ENCODE measurements at regions not wholly inside any gene's neighbourhood (a gene's known extent, or its start where the extent isn't known, plus 50 kb on each side); places are given as distances from the start of the nearest gene placed in this dataset.

- no peak for DNase-seq (ENCODE audit: low read depth)
- TF ChIP-seq, protein P1, sequence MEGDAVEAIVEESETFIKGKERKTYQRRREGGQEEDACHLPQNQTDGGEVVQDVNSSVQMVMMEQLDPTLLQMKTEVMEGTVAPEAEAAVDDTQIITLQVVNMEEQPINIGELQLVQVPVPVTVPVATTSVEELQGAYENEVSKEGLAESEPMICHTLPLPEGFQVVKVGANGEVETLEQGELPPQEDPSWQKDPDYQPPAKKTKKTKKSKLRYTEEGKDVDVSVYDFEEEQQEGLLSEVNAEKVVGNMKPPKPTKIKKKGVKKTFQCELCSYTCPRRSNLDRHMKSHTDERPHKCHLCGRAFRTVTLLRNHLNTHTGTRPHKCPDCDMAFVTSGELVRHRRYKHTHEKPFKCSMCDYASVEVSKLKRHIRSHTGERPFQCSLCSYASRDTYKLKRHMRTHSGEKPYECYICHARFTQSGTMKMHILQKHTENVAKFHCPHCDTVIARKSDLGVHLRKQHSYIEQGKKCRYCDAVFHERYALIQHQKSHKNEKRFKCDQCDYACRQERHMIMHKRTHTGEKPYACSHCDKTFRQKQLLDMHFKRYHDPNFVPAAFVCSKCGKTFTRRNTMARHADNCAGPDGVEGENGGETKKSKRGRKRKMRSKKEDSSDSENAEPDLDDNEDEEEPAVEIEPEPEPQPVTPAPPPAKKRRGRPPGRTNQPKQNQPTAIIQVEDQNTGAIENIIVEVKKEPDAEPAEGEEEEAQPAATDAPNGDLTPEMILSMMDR (IDR thresholded peaks at IDR 0.05; ENCODE audit: insufficient read depth, low read depth, low read length): no peak
Measured at GRCh38 chr2:164242409-164242808, 378.9 kb downstream of the GRB14 start.

GRCh38 chr2:164234074-164234473 is 387.2 kb downstream of the GRB14 start:
- no peak for DNase-seq (ENCODE audit: low read depth)
- H3K4me3 ChIP-seq (ENCODE audit: low read depth, low read length): no peak overlapping the region
- TF ChIP-seq, protein P1 (IDR thresholded peaks at IDR 0.05; ENCODE audit: insufficient read depth, low read depth, low read length): no peak

More at GRCh38 chr2:164242409-164242808, 378.9 kb downstream of the GRB14 start:
- no peak overlapping the region for H3K4me3 ChIP-seq (ENCODE audit: low read depth, low read length)

DNA sequence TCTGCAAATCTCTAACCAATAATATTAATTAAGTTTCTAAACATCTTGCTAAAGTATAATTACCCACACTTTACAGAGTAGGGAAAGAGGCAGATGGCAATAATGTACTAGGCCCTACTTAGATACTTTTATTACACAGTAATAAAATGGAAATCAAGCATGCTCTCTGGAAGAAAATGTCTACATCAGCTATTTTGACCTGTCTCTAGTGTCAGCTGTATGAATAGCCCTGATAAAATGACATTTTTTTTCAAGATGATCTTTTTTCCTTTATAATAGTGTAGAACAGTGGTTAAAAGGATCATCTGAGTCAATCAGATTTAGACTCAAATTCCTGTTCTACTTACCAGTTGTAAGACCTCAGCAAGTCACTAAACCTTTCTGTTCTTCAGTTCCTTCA is 397.3 kb downstream of the GRB14 start:
- no peak overlapping the region for H3K4me3 ChIP-seq (ENCODE audit: low read depth, low read length)
- TF ChIP-seq, protein P1 (IDR thresholded peaks at IDR 0.05; ENCODE audit: insufficient read depth, low read depth, low read length): no peak
- no peak for DNase-seq (ENCODE audit: low read depth)

GRCh38 chr2:164221473-164221872 is 399.8 kb downstream of the GRB14 start:
- no peak for DNase-seq (ENCODE audit: low read depth)
- H3K4me3 ChIP-seq (ENCODE audit: low read depth, low read length): no peak overlapping the region
- TF ChIP-seq, protein P1 (IDR thresholded peaks at IDR 0.05; ENCODE audit: insufficient read depth, low read depth, low read length): no peak

DNA sequence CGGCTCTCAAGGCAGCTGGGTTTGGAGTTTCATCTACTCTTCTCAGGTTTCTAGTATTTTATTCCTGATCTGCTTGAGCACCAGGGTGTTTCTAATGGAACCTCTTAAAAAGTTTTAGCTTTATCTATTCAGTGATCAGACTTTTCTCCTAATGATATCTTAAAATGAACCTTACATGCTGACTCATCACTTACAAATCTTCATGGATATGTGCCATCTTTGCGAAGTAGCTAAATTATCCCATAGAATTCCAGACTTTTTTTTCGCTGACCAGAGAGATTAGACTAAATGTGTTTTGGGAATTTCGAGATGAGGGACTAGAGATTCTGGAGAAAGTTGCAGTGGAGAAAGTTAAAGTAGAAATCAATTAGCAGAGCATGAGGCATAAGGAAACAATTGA is 401.0 kb downstream of the GRB14 start:
- no peak for DNase-seq (ENCODE audit: low read depth)
- TF ChIP-seq, protein P1 (IDR thresholded peaks at IDR 0.05; ENCODE audit: insufficient read depth, low read depth, low read length): no peak

GRCh38 chr2:164213916-164214315 is 407.4 kb downstream of the GRB14 start:
- TF ChIP-seq, protein P1 (IDR thresholded peaks at IDR 0.05; ENCODE audit: insufficient read depth, low read depth, low read length): no peak

More for the DNA sequence above, 401.0 kb downstream of the GRB14 start:
- H3K4me3 ChIP-seq (ENCODE audit: low read depth, low read length): no peak overlapping the region

DNA sequence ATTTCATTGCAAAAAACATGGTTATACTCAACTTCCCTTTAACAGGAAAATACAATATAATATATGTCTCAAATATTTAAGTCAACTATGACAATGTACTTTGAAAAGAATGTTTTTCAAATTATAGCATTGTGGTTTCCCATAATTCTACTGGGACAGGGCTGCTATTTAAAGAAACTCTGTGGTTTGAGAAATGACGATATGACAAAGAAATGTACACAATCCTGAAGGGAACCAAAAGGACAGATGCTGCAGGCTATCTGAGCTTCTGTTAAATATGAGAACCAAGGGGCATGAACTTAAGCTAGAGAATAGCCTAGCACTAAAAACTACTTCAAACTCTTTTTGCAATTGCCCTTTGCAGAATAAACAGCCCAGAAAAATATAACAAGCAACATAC is 415.9 kb downstream of the GRB14 start:
- TF ChIP-seq, protein P1 (IDR thresholded peaks at IDR 0.05; ENCODE audit: insufficient read depth, low read depth, low read length): no peak
- peak; percentile 58 for DNase-seq (ENCODE audit: low read depth)
- H3K4me3 ChIP-seq (ENCODE audit: low read depth, low read length): no peak overlapping the region

More at GRCh38 chr2:164213916-164214315, 407.4 kb downstream of the GRB14 start:
- DNase-seq (ENCODE audit: low read depth): no peak
- no peak overlapping the region for H3K4me3 ChIP-seq (ENCODE audit: low read depth, low read length)
